HG03558 (cell line): ENCODE measurements at regions not wholly inside any gene's neighbourhood (a gene's known extent, or its start where the extent isn't known, plus 50 kb on each side); places are given as distances from the start of the nearest gene placed in this dataset.
"Not testable (repeated sequence)": the region's sequence is repeated elsewhere in the genome, so short reads cannot be mapped to it uniquely, and the experiment has no call there.

ENCODE experiments used
- ATAC-seq: cut with Tn5 transposase; IDR thresholded peaks from one replicate; pipeline ENCODE4 v1.9.1; 2021; ENCODE audit warnings: moderate number of reproducible peaks; ENCODE audit not compliant: unreplicated experiment; ENCODE audit errors: extremely low read depth

GRCh38 chr13:111007209-111007608 is 92.3 kb upstream of the ANKRD10 start:
- no peak for ATAC-seq

- ATAC-seq, result no peak
Measured at GRCh38 chr13:111006506-111007031, 91.7 kb upstream of the ANKRD10 start.

DNA sequence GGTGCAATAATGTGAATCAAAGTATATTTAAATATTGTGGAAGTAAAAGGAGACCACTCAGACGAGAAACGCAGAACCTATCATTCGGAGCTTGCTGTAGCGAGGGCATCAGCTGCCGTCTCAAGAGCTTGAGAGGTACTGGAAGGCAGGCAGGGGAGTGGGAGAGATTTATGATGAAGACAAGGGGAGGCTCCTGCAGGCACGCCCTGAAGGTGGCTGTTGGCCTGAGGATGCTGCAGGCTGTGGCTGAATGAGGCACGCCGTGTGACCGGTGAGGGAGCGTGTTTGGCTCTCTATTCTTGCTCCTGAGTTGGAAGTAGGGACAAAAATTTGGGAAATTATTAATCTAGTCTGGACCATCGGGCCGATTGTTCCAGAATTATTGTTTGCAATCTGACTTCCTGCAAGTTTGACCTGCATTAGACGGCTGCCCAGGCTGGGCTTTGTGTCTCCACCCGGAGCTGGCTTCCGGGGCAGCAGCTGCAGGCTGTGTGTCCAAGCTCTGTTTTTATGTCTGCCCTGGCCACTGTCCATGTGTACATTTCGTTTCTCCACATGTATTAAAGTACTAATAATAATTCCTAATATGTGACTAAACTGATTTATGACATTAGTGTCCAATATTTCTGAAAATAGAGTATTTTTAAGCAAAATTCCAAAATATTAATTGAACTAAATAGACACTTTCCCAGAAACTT is 91.1 kb upstream of the ANKRD10 start:
- no peak for ATAC-seq

DNA sequence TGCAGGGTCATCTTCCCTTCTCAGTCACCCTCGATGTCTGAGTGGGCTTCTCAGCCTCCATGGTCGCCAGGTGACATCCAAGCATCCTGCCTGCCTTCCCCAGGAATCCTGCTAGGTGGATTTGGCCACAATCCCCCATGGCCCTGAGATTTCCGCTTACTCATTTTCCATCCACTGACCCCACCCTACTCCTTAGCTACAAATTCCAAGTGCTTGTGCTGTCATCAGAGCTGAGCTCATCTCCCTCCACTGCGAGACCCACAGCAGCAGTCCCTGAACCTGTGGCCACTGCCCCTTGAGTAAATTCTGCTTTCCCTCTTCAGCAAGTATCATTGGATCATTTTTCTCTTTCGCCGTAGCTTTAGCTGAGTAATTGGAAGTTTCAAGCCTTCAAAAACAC is 90.5 kb upstream of the ANKRD10 start:
- ATAC-seq, result no peak

GRCh38 chr13:111004444-111004843 is 89.6 kb upstream of the ANKRD10 start:
- no peak for ATAC-seq

DNA sequence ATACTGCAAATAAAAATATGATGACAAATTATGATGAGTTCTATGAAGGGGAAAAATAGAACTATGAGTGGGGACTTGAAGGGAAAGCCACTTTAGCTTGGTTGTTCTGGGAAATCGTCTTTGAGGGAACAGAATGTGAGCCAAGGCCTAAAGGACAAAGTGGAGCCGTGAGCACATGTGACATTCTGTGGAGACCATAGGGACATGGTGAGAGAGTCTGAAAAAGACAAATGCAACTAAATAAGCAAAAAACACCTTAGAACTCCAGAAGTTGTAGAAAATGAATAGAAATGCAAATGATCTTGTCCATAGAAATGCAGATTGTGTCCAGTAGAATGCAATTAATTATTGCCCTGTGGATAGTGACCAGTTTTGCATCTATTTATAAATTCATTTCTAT is 86.8 kb upstream of the ANKRD10 start:
- ATAC-seq, result no peak

DNA sequence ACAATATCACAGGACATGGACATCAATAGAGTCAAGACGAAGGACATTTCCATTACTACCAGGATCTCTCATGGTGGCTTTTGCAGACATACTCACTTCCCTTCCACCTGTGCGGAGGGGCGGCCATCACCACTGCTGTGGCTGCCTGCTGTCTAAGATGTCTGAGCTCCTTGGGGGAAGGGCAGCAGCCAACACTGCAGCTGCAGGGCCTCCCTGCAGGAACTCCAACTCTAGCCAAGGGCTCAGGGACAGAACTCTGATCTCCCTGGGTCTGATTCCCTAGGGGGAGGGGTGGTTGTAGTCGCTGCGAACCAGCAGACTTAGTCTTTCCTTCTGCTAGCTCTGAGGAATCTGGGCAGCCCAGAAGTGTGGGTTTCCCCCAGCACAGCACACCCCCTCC is 78.9 kb upstream of the ANKRD10 start:
- ATAC-seq, result no peak

- ATAC-seq, result no peak
Measured at GRCh38 chr13:110991991-110992508, 77.2 kb upstream of the ANKRD10 start.

DNA sequence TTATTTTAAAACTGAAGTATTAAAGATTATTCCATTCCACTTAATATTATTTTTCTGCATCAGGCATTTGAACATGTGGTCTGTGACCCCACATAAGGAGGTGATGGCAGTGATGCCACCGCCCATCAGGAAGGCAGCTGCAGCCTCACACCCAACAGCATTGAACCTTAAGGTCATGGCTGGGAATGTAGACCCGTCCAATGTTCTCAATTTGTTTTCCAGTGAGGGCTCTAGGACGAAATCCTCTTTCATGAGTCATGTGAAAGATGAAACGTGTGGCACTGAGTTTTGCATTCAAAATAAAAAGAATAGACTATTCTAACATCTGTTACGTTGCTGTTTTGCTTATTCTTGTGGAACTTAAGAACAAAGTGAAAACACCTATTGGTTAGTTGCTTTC is 74.5 kb upstream of the ANKRD10 start:
- ATAC-seq, result no peak

DNA sequence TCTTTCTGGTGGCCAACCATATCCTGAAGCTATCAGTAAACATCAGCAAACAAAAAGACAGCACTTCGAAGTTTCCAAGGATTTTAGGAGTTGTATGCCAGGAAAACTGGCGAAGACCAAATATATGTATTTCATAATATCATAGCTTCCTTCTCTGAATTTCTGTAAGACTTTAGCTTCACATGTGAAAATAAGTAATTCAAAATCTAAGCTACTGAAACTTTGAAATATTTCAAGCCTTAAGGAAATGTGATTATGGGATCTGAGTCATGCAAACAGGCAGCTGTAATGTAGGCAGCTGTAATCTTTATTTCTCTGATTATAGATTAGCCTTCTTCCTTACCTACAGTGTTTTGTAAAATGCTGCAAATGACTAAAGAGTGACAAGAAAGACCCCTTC is 70.7 kb upstream of the ANKRD10 start:
- ATAC-seq, result no peak

- ATAC-seq, result no peak
Measured at GRCh38 chr13:110984798-110985197, 69.9 kb upstream of the ANKRD10 start.

- no peak for ATAC-seq
Measured at GRCh38 chr13:110984381-110984780, 69.5 kb upstream of the ANKRD10 start.

GRCh38 chr13:110983241-110983640 is 68.4 kb upstream of the ANKRD10 start:
- ATAC-seq, result no peak

DNA sequence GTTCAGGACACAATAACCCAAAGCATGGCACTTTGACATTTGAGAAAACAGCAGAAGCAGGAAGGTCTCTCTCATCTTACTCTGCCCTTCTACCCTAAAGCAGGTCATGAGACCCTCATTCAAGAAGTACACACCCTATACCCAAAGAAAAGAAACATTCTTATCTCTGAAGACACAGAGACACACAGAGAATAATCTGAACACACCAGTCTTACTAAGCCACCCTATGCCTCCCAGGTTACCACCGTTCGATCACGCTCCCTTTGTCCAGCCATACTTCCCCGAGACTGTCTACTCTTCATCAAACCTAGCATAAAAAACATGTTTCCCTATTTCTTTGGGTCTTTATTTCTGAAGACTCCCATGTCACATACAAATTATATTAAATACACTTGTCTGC is 66.5 kb upstream of the ANKRD10 start:
- no peak for ATAC-seq

DNA sequence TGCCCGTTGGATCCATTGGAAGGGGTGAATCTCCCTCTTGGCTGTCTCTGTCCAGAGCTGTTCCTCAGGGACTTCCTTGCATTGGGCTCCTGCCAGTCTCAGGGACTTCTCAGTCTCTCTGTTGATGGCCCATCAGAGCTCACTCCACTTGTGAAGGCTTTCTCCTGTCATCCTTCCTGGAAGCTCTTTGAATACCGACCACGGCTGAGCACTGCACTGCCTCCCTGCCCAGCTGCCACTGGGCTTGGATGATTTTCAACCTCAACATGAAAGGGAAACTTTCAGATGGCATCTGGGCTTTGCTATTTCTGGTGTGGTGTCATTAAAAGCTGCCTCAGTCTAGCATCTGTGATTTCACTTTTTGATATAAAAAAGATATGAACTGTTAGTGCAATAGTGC is 66.1 kb upstream of the ANKRD10 start:
- ATAC-seq, result no peak

- ATAC-seq, result not testable (repeated sequence)
Measured at GRCh38 chr13:110979149-110979548, 64.3 kb upstream of the ANKRD10 start.

- ATAC-seq, result no peak
Measured at GRCh38 chr13:110978390-110978789, 63.5 kb upstream of the ANKRD10 start.

- ATAC-seq, result no peak
Measured at GRCh38 chr13:110976785-110977184, 61.9 kb upstream of the ANKRD10 start.

DNA sequence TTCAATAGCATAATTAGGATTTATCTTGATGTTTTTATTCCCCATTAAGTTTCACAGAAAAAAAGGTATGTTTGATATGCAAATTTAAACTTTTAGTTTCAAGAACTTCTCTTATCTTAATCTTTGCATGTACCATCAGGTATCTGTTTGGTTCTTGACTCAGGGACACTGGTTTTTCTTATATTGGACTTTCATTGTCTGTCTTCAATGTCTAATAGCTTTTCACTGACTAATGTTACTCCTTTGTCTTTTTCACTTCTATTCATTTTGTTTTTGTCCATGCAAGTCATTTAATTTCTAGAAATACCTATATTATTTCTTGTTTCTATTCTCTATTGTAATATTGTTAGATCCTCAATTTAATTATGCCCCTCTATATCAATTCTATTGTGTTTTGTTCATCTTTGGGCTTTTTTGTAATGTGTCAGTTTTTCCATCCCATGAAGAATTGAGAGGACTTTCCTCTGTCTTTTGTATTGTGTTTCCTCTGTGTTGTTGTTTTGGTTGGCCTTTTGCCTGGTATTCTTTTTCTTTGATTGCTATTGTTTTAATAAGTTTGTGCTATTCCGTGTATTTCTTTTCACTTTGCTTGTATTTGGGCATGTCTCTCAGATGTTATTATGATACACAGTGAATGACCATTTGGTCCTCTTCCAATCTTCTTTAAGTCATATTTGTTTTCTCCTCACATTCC is 58.3 kb upstream of the ANKRD10 start:
- ATAC-seq, result no peak

- no peak for ATAC-seq
Measured at GRCh38 chr13:110971486-110971885, 56.6 kb upstream of the ANKRD10 start.

DNA sequence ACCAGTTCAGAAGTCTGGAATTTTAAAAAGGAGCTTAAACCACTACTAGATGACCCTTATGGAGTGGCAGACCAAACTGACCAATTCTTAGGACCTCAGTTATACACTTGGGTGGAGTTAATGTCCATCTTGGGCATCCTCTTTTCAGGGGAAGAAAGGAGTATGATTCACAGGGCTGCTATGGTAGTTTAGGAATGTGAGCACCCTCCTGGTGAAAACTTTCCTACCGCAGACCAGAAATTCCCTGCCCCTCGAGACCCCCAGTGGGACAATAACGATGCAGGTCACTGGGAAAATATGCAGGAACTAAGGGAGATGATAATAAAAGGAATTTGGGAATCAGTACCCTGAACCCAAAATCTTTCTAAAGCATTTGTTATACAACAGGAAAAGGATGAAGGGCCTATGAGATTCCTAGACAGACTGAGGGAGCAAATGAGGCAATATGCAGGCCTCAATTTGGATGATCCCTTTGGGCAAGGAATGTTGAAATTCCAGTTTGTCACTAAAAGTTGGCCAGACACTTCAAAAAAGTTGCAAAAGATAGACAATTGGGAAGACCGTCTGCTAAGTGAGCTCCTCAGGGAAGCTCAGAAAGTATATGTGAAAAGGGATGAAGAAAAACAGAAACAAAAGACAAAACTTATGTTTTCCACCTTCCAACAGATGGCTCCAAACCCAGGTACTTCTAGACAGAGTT is 52.4 kb upstream of the ANKRD10 start:
- not testable (repeated sequence) for ATAC-seq
